Right lobe of liver (tissue), 4 donors: ENCODE measurements at regions not wholly inside any gene's neighbourhood (a gene's known extent, or its start where the extent isn't known, plus 50 kb on each side); places are given as distances from the start of the nearest gene placed in this dataset.

Source experiments
- CTCF ChIP-seq, 4 donors: fragments of 200-600 bp in 3 of 4; fragments of 450-650 bp in 1 of 4; IDR thresholded peaks; one replicate each; pipeline versions ENCODE4 v1.5.1 to v1.8.0; 2016 to 2022; ENCODE audit warnings: antibody characterized with exemption in 4 of 4, mild to moderate bottlenecking in 2 of 4
- POLR2A ChIP-seq: fragments of 450-650 bp; IDR thresholded peaks from one replicate; pipeline ENCODE4 v1.6.1; 2017; ENCODE audit warnings: antibody characterized with exemption, mild to moderate bottlenecking
- donor health status: DM: no; HTN: no; CAD: no.
- donor health status: DM: no; HTN: no; CAD: no.
- donor health status: DM: no; HTN: yes; CAD: no.

GRCh38 chr1:22264464-22265341 lies 121.8 kb upstream of the WNT4 start:
- TF ChIP-seq CTCF (IDR thresholded peaks at IDR 0.05): no peak
- TF ChIP-seq POLR2A: no peak
